Spleen (tissue), 7 donors: ENCODE measurements at regions not wholly inside any gene's neighbourhood (a gene's known extent, or its start where the extent isn't known, plus 50 kb on each side); places are given as distances from the start of the nearest gene placed in this dataset.

Source experiments
- POLR2A ChIP-seq, 3 donors: fragments of 450-650 bp; IDR thresholded peaks; one replicate each; pipeline ENCODE4 v1.5.1; 2017; ENCODE audit warnings: antibody characterized with exemption in 3 of 3, mild to moderate bottlenecking in 1 of 3
- TF ChIP-seq, protein P1 (sequence below), 11 experiments: fragments of 200-600 bp in 7 of 11; fragments of 450-650 bp in 4 of 11; sonication (generic) in 4 of 11; IDR thresholded peaks in 8 of 11; conservative IDR thresholded peaks in 3 of 11; 1 replicate in 7 of 11; 2 replicates in 4 of 11; pipeline versions ENCODE4 v1.4.0 to v1.8.0; 2016 to 2021; ENCODE audit warnings: antibody characterized with exemption in 11 of 11, inconsistent platforms in 4 of 11, mild to moderate bottlenecking in 1 of 11
- donor health status: DM: no; HTN: no; CAD: no; lungs with moderate emphysema.
- donor health status: DM: no; HTN: no; CAD: no.
- donor health status: DM: no; HTN: no; CAD: no.

- TF ChIP-seq, protein P1, sequence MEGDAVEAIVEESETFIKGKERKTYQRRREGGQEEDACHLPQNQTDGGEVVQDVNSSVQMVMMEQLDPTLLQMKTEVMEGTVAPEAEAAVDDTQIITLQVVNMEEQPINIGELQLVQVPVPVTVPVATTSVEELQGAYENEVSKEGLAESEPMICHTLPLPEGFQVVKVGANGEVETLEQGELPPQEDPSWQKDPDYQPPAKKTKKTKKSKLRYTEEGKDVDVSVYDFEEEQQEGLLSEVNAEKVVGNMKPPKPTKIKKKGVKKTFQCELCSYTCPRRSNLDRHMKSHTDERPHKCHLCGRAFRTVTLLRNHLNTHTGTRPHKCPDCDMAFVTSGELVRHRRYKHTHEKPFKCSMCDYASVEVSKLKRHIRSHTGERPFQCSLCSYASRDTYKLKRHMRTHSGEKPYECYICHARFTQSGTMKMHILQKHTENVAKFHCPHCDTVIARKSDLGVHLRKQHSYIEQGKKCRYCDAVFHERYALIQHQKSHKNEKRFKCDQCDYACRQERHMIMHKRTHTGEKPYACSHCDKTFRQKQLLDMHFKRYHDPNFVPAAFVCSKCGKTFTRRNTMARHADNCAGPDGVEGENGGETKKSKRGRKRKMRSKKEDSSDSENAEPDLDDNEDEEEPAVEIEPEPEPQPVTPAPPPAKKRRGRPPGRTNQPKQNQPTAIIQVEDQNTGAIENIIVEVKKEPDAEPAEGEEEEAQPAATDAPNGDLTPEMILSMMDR (IDR thresholded peaks at IDR 0.05 in 8 of 11, conservative IDR thresholded peaks at IDR 0.05 in 3 of 11): no peak
- no peak for TF ChIP-seq POLR2A (IDR thresholded peaks at IDR 0.05)
Measured at GRCh38 chr6:1479095-1479494, 89.7 kb downstream of the FOXF2 start.
